Prostate gland (tissue), 2 donors: ENCODE measurements at regions not wholly inside any gene's neighbourhood (a gene's known extent, or its start where the extent isn't known, plus 50 kb on each side); places are given as distances from the start of the nearest gene placed in this dataset.

Experiments used
- DNase-seq: peaks from one replicate; pipeline ENCODE4 v3.0.0-alpha.2; 2019; ENCODE audit warnings: low spot score
- H3K27ac ChIP-seq, 2 donors: fragments of 200-600 bp; sonication (generic); 2 replicates each; pipeline ENCODE4 v1.5.1; 2017 to 2019
- H3K27me3 ChIP-seq: fragments of 200-600 bp; sonication (generic); replicated peaks from 2 replicates; pipeline ENCODE4 v1.5.1; 2019; ENCODE audit not compliant: insufficient read depth
- H3K36me3 ChIP-seq, 2 donors: fragments of 200-600 bp; sonication (generic); 1 replicate in 1 of 2; 2 replicates in 1 of 2; pipeline versions ENCODE4 v1.5.1 to v1.8.1; 2017 to 2019
- H3K4me1 ChIP-seq: fragments of 200-600 bp; sonication (generic); replicated peaks from 2 replicates; pipeline ENCODE4 v1.5.1; 2019
- H3K4me3 ChIP-seq, 2 donors: fragments of 200-600 bp; sonication (generic); 2 replicates each; pipeline ENCODE4 v1.5.1; 2017 to 2019
- H3K9me3 ChIP-seq: fragments of 200-600 bp; sonication (generic); 2 replicates; pipeline ENCODE4 v1.5.1; 2017
- POLR2A ChIP-seq: fragments of 450-650 bp; IDR thresholded peaks from one replicate; pipeline ENCODE4 v1.6.1; 2016; ENCODE audit warnings: antibody characterized with exemption, mild to moderate bottlenecking
- POLR2AphosphoS5 ChIP-seq: sonication (generic); formaldehyde crosslinking; IDR thresholded peaks from one replicate; pipeline ENCODE4 v1.6.1; 2017; ENCODE audit warnings: antibody characterized with exemption
- WGBS: methylation state at CpG from one replicate; pipeline ENCODE4 v1.1.5; 2018; 5-methylcytosine and 5-hydroxymethylcytosine counted together
- intact Hi-C: fragments of 100-400 bp; cut with DNase I; formaldehyde crosslinking; loops from one replicate; pipeline ENCODE4 v1.14.2; 2022
- TF ChIP-seq, protein P1 (sequence below), 4 experiments: fragments of 200-600 bp in 2 of 4; fragments of 450-650 bp in 2 of 4; sonication (generic) in 2 of 4; IDR thresholded peaks; 1 replicate in 3 of 4; 2 replicates in 1 of 4; pipeline ENCODE4 v1.5.1; 2016 to 2019; ENCODE audit warnings: antibody characterized with exemption in 4 of 4, mild to moderate bottlenecking in 2 of 4, moderate library complexity in 2 of 4

GRCh38 chr12:47601071-47601470, 104.8 kb downstream of the RPAP3 start:
- intact Hi-C loops = no loop called here
- H3K36me3 ChIP-seq = no peaks in the 10 kb centered on the region
- TF ChIP-seq POLR2AphosphoS5 = no peak
- no peak for TF ChIP-seq POLR2A
- TF ChIP-seq, protein P1, sequence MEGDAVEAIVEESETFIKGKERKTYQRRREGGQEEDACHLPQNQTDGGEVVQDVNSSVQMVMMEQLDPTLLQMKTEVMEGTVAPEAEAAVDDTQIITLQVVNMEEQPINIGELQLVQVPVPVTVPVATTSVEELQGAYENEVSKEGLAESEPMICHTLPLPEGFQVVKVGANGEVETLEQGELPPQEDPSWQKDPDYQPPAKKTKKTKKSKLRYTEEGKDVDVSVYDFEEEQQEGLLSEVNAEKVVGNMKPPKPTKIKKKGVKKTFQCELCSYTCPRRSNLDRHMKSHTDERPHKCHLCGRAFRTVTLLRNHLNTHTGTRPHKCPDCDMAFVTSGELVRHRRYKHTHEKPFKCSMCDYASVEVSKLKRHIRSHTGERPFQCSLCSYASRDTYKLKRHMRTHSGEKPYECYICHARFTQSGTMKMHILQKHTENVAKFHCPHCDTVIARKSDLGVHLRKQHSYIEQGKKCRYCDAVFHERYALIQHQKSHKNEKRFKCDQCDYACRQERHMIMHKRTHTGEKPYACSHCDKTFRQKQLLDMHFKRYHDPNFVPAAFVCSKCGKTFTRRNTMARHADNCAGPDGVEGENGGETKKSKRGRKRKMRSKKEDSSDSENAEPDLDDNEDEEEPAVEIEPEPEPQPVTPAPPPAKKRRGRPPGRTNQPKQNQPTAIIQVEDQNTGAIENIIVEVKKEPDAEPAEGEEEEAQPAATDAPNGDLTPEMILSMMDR (IDR thresholded peaks at IDR 0.05) = no peak
- no peaks in the 10 kb centered on the region for H3K9me3 ChIP-seq
- H3K4me3 ChIP-seq = no peak overlapping the region
- H3K4me1 ChIP-seq = no peaks in the 10 kb centered on the region
- no peak overlapping the region for H3K27ac ChIP-seq
- H3K27me3 ChIP-seq = no peaks in the 10 kb centered on the region
- DNase-seq = no peak

GRCh38 chr12:47591795-47592194, 114.0 kb downstream of the RPAP3 start:
- intact Hi-C loops = no loop called here
- Histone ChIP-seq H3K27me3 (no peaks in the 10 kb centered on the region), H3K9me3 (no peaks in the 10 kb centered on the region), H3K27ac (no peak overlapping the region), H3K36me3 (no peaks in the 10 kb centered on the region), H3K4me3 (no peak overlapping the region), H3K4me1 (no peaks in the 10 kb centered on the region)
- DNase-seq = no peak
- TF ChIP-seq POLR2AphosphoS5 (no peak), POLR2A (no peak)
- 47% methylated on average over 4 of the region's 4 CpGs for WGBS

DNA sequence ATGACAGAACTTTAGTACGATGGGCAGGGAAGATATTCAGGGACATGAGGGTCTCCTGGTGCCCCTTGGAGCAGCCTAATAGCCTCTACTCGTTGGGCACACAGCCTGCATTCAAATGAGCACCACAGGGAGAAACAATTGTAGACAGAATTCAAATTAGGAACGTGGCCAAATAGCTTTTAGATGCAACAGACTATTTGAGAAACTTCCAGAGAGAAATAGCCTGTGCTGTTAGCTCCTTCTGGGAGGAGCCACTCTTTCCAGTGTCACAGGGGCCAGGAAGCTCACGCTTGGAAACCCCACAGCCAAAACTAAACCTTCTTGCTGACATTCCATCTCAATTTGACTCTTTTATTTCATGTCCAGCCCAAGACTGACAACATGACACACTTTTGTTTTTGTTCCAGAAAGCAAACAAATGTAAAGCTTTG, 114.5 kb downstream of the RPAP3 start:
- H3K27me3 ChIP-seq = no peaks in the 10 kb centered on the region
- WGBS = 36% methylated on average over 4 of the region's 4 CpGs
- H3K36me3 ChIP-seq = no peaks in the 10 kb centered on the region
- no peak overlapping the region for H3K27ac ChIP-seq
- intact Hi-C loops = no loop called here
- no peaks in the 10 kb centered on the region for H3K4me1 ChIP-seq
- TF ChIP-seq, protein P1 (IDR thresholded peaks at IDR 0.05) = no peak
- TF ChIP-seq POLR2AphosphoS5 (no peak), POLR2A (no peak)
- no peak overlapping the region for H3K4me3 ChIP-seq
- DNase-seq = no peak
- H3K9me3 ChIP-seq = no peaks in the 10 kb centered on the region

DNA sequence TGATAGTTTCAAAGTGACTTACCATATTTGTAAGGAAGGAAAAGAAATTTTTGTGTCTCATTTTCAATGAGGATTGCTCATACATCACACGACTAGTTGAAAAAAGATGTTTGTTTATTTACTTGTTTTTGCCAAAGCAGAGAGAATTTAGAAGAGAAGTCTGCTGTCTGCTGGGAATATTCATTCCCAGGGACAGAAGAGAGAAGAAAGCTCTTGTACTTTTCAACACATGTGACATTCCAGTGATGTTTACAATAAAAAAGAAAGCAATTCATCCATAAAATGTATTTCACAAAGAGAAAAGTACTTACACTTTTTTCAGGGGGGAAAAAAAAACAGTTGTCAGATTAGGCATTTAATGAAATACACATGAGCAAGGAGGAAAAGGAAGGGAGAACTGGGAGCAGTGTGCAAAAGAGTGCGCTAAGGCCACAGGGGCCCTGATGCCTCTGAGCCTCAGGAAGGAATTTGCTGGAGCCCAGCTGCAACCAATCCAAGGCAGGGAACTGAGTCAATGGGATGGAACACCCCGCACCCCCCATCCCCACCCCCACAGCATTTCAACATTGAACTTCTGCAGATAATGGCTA, 115.0 kb downstream of the RPAP3 start:
- intact Hi-C loops = no loop called here
- no peaks in the 10 kb centered on the region for H3K36me3 ChIP-seq
- WGBS = 36% methylated on average over 3 of the region's 3 CpGs
- no peaks in the 10 kb centered on the region for H3K27me3 ChIP-seq
- H3K4me1 ChIP-seq = no peaks in the 10 kb centered on the region
- H3K4me3 ChIP-seq = no peak overlapping the region
- no peak for DNase-seq
- no peak overlapping the region for H3K27ac ChIP-seq
- H3K9me3 ChIP-seq = no peaks in the 10 kb centered on the region
- TF ChIP-seq POLR2A (no peak), POLR2AphosphoS5 (no peak)
- TF ChIP-seq, protein P1 (IDR thresholded peaks at IDR 0.05) = no peak

DNA sequence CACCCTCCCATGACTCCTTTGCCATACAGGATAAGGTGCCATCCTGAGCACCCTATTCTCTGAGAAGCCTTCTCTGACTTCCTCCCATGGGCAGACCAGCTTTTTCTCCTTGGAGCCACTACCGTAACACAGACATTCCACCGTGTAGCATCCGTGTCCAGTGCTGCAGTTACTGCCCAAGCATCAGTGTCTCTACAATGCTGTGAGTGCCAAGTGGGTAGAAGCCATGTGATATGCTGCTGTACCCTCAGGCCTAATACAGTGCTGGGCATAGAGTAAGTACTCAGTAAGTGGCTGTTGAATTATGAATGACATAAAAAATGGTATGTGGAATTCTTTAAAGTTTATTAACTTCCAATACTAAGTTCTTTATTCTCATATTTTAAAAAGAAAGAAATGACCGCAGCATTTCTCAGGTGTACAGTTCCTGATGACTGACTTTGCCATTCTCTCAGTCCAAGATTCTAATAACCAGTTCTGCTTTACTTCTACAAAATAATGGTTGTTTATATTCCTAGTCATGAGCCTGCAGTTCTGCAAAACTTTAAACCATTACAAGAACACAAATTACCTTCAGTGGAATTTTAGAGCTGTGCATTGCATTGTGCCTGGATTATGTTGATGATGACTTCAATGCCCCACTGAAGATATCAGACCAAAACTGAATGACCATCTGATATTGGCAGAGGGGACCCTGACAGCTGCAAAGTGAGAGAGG, 118.7 kb downstream of the RPAP3 start:
- Histone ChIP-seq H3K4me1 (no peaks in the 10 kb centered on the region), H3K9me3 (no peaks in the 10 kb centered on the region), H3K36me3 (no peaks in the 10 kb centered on the region), H3K4me3 (no peak overlapping the region), H3K27ac (no peak overlapping the region), H3K27me3 (no peaks in the 10 kb centered on the region)
- WGBS = 80% methylated on average over 4 of the region's 4 CpGs
- intact Hi-C loops = no loop called here
- TF ChIP-seq POLR2AphosphoS5 = no peak
- TF ChIP-seq POLR2A = no peak
- TF ChIP-seq, protein P1 (IDR thresholded peaks at IDR 0.05) = no peak
- DNase-seq = no peak
